ENCODE measurements at regions not wholly inside any gene's neighbourhood (a gene's known extent, or its start where the extent isn't known, plus 50 kb on each side); places are given as distances from the start of the nearest gene placed in this dataset.
"Not testable (repeated sequence)": the region's sequence is repeated elsewhere in the genome, so short reads cannot be mapped to it uniquely, and the experiment has no call there.

DNA sequence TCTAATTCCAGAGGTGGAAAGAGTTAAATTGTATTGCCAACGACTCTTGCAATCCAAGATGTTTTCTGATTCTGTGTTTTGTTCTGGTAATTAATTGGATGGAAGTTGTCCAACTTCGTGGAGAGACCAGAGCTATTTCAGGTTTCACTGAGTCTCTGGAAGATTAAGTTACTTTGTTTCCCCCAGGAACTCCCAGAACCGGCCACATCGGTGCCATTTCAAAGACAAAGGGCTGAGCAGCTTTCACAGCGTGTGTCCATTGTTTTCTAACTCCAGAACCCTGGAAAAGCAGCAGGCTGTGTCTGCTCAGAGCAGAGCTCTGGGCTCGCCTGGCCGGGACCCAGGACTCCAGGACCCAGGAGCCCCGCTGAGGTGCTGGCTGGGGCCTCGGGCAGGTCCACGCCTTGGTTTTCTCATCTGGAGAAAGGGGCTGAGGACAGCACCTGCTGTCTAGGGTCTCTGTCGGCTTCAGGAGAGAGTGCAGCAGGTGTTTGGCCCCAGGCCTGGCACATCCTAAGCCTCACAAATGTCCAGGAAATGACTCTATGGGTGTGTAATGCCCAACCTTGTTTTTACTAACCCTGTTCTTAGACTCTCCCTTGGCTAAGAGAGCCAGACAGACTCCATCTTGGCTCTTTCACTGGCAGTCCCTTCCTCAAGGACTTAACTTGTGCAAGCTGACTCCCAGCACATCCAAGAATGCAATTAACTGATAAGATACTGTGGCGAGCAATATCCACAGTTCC lies 86.0 kb upstream of the SFSWAP start:
- not testable (repeated sequence) for DNase-seq

DNA sequence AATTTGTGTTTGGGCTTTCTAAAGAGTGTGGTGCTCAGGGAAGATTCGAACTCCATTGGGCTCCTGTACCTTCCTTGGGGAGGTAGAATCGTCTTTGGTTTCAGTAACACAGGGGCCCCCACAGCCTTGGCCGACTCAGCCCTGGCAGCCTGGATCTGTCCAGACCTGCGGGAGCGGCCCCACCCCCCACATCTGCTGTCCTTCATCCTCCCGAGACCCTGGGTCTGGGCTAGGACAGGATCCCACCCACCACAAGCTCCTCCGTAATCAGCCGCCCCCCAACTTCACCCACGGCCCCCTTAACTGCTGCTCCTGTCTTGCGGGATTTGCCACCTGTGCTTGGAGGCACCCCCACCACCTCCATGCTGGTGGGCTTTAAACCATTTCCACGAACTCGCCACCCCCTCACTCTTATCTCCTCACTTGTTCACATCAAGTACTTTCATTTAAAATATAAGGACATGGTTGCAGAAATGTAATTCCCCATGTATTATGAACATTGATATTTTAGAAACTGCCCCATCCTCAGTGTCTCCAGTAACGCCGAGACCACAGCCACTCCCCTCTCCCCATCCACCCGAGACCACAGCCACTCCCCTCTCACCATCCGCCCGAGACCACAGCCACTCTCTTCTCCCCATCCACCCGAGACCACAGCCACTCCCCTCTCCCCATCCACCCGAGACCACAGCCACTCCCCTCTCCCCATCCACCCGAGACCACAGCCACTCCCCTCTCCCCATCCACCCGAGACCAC lies 84.7 kb upstream of the SFSWAP start:
- not testable (repeated sequence) for DNase-seq

DNA sequence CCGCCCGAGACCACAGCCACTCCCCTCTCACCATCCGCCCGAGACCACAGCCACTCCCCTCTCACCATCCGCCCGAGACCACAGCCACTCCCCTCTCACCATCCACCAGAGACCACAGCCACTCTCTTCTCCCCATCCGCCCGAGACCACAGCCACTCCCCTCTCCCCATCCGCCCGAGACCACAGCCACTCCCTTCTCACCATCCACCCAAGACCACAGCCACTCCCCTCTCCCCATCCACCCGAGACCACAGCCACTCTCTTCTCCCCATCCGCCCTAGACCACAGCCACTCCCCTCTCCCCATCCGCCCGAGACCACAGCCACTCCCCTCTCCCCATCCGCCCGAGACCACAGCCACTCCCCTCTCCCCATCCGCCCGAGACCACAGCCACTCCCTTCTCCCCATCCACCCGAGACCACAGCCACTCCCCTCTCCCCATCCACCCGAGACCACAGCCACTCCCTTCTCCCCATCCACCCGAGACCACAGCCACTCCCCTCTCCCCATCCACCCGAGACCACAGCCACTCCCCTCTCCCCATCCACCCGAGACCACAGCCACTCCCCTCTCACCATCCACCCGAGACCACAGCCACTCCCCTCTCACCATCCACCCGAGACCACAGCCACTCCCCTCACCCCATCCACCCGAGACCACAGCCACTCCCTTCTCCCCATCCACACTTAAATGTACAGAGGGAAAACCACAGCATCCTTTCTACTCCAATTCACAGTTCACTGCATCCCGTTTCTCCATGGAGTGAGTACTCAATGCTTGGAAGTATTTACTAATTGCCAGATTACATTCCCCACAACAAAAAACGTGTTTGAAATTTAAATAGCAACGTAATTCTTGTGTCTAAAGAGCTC lies 83.5 kb upstream of the SFSWAP start:
- DNase-seq = not testable (repeated sequence)

DNA sequence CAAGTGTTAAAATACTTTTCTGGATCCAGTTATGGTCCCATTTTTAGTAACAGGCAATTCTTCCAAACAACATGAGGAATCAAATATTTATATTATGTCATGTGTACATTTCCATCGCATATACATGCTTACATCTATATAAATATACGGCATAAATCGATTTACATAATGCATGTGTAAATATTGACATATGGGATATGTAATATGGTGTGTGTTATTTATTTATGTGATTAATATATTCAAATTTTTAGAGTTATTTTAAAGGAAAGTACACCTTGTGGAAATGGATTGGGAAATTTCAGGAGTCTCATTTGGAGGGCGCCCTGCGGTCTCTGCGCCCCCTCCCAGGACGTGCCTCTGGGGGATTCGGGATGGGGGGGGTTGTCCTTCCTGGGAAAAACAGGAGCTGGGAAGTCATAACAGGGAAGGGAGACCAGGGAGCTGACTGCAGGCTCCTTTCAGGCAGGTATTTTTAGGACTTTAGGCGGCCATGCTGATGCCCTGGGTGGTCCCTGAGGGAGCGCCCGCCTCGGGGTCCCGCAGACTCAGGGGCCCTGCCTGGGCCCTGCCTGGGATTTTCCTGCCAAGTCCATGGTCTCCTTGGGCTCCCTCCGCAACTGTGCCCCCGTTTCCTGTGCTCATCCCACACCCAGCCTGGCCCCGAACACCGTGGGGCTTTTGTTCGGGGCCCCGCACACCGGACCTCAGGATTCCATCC lies 82.7 kb upstream of the SFSWAP start:
- DNase-seq = no peak

DNA sequence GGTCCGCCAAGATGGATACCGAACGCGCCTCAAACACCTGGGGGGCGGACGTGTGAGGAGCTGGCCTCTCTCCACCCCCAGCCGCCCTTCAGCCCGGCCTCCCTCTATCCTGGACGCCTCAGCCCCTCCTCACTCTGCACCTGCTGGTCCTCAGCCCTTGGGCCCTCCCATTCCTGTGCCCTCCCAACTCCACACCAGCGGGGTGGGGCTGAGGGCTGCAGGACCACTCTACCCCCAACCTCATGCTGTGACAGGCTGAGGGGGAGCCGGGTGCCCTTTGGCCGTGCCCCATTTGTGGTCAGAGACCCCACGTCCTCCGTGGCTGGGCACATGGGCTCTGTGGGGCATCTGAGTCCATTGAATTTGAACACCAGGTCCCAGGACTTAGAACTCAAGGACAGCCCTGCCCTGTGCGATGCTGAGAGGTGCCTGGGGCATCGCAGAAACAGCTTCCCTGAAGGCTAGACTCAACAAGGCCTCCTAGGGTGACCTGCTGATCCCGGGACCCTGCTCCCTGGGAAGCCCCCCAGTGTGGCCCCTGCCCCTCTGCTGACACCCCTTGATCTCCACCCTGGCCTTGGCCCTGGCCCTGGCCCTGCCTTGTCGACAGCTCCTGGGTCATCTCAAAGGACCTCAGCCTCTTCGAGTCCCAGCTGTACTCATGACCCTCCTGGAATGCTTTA lies 82.0 kb upstream of the SFSWAP start:
- no peak for DNase-seq

DNA sequence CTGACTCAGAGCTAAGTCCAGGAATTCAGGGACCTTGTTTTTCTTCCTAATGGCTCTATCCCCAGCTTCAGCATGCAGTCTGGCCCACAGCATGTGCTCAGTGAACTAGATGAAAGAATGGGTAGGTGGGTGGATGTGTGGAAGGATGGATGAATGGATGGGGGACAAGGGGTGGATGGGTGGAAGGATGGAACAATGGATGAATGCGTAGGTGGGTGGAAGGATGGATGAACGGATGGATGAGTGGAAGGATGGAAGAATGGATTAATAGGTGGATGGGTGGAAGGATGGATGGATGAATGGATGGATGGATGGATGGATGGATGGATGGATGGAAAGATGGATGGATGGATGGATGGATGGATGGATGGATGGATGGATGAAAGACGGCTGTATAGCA lies 79.7 kb upstream of the SFSWAP start:
- DNase-seq = no peak

DNA sequence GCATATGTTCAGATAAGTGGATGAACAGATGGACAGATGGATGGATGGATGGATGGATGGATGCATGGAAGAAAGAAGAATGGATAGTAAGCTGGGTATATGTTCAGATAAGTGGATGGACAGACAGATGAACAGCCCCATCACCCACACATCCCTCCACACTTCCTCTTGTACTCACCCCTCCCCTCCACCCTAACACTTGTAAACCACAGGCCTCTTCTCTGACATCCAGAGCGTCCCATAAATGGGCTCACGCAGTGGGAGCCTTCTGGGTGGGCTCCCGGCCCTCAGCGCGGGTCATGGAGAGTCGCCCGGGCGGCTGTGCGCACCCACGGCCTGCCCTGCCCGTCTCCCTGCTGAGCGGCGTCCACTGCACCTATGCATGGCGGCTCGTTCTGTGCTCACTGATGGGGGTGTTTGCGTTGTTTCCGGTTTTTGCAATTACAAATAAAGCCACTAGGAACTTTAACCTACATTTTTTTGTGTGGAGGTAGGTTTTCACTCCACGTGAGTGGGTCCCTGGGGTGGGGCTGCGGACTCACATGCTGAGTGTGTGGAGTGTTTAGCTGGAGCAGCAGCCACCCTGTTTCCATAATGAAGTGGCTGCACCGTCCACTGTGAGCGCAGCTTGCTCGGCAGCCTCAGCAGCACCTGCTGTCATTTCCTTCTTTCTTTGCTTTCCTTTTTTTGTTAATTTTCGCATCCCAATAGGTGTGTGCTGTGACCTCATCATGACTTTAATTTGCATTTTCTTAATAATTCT lies 78.8 kb upstream of the SFSWAP start:
- not testable (repeated sequence) for DNase-seq

DNA sequence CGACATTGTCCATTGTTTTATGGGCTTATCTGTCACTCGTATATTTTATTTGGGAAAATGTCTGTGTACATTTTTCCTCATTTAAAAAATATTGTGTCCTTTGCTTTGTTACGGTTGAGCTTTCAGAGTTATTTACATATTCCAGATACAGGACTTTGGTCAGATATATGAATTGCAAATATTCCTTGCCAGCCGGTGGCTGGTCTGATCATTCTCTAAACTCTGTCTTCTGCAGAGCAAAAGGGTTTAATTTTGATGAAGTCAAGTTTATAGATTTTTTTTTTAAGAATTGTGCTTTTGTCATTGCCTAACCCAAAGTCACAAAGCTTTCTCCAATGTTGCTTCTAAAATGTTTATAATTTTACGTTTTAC lies 78.3 kb upstream of the SFSWAP start:
- DNase-seq = not testable (repeated sequence)

DNA sequence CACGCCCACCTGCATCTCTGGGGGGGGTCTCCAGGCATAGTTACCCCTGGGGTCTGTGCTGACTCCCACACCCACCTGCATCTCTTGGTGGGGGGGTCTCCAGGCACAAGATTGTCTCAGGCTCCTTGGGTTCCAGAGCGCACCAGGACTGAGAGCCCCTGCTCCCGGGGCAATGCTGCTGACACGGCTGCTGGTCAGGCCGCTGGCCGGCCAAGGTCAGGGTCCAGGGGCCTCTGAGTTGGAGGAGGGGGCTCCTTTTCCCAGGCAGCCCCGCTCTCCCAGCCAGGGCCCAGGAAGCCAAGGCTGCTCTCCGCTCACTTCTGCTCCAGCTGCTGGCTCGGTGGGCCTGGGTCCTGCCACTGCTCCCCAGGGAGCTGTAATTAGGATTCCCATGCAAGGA lies 77.3 kb upstream of the SFSWAP start:
- DNase-seq = not testable (repeated sequence)

DNA sequence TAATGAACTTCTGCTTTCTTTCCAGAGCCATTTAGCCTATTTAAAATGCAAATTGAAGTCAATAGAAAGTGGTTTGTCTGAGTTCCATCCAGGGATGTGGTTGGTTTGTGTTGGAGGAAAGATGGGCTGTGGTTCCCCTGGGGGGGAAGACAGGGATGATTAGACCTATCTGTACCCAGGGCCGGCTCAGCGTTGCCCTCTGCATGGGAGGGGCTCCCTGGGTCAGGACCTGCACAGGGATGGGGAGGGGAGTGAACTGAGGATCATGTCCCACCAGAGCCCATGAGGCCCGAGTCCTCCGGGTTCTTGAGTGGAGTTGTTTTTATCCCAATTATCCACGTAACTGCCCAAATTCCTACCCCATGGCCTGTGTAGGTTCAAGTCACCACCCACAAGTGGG lies 76.9 kb upstream of the SFSWAP start:
- DNase-seq = no peak

DNA sequence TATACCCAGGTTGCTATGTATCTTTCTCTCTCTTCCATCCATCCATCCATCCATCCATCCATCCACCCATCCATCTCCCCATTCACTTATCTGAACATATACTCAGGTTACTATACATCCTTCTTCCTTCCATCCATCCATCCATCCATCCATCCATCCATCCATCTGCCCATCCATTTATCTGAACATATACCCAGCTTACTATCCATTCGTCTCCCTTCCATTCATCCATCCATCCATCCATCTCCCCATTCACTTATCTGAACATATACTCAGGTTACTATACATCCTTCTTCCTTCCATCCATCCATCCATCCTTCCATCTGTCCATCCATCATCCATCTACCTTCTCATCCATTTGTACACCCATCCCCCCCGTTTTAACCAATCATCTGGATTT lies 75.9 kb upstream of the SFSWAP start:
- not testable (repeated sequence) for DNase-seq

DNA sequence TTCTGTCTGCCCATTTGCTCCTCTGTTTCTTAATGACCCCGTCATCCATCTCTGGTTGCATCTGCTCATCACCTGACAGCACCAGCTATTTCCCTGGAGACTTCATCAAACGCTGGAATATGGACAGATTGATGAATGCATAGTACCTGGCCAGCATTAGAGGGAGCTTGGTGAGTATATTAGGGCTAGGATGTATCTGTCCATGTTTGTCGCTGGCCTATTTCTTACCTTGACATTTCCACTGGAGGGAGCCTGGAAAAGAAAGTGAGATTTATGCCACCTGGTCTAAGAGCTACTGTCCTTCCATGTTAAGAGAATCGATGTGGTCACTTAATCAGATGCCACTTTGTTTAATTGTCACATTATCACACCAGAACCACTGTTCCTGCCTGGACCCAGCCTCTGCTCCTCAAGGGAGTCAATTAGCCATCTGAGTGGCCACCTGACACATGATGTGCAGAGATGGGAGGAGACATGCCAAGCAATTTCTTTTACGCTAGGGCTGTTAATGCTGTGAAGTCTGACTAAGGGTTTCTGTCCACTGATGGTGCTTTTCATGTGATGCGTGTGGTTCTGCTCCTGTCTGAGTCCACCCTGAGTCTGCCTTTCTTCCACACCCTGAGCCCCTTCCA lies 75.3 kb upstream of the SFSWAP start:
- no peak for DNase-seq

DNA sequence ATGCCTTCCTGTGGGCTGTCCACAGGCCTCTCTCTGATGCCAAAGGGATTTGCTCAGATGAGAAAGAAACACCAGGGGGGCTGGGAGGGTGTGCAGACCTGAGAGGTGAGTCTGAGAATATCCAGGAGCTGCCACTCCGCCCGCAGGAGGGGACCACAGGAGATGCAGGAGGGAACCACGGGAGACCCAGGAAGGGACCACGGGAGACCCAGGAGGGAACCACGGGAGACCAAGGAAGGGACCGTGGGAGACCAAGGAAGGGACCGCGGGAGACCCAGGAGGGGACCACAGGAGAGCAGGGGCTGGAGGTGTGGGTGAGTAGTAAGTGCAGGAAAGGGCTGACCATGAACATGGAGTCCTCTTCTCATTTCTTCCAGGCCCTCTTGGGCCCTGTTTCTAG lies 74.6 kb upstream of the SFSWAP start:
- DNase-seq = no peak

DNA sequence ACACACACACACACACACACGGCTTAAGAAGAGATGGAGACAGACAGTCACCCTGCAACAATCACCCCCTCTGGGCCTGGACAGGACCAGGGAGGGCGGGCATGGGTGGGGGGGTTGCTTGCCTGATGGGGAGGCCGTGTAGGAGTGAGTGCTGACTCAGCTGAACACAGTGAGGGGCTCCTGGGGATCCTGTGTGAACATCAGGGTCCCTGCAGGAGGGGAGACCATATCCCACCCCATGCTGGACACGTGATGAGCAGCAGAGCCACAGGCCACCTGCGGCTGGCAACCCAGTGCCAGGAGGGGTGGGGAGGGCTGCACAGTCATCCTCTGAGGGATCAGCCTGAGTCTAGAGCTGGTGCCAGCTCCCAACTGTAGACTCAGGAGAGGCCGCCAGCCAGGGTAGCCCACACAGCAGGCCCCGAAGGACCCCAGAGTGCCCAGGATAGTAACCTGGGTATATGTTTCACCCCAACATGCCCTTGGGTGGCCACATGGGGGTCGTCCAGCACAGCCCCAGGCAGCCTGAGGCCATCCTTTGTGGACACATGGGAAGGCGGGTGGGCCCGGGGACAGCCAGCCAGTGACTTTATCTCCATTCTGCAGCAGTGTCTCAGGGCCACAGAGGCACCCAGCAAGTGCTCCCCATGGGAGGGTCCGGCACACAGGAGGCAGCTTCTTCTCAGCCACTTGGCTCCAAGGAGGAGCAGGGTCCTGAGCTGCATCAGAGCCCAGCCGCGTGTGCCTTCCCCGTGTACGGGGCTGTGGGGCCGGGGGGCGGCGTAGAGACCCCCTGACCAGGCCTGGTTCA lies 73.7 kb upstream of the SFSWAP start:
- DNase-seq = no peak

DNA sequence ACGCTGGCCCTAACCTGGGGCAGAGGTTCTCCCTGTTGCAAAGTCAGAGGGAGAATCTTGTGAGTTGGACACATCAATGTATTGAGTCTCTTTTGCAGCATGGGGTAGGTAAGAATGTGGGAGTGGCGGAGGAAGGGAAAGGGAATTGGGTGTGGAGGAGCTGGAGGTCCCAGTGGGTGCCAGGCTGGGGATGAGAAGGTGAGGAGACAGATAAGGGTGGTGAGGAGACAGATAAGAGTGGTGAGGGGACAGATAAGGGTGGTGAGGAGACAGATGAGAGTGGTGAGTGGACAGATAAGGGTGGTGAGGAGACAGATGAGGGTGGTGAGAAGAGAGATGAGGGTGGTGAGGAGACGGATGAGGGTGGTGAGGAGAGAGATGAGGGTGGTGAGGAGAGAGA lies 72.9 kb upstream of the SFSWAP start:
- no peak for DNase-seq

DNA sequence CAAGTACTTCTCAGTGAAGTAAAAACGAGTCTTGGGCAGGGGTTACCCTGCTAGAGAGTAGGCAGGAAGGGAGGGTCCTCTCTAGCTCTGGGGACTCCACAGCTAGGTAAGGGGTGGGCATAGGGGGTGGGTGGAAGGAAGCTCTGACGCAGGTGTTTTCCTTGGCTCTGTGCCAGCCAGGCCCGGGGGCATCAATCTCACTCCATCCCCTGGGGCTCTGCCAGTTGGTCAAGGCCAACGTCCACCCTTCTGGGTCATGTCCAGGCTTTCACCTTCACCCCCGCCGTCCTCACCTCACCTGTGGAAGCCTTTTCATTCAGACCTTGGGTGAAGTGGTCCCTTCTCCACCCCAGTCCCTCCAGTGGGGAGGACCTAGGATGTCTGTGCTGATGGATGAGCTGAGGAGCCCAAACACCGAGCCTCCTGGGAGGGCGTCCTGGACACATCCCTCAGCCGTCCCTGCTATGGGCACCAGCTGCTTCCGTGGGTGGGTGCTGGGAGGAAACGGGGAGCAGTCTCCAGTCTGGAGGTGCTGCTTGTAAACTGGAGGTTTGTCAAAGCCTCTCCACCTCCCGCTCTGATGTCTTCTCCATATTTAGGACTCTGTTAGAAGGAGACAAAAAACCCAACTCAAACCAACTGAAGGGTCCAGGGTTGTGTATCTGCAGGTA lies 71.5 kb upstream of the SFSWAP start:
- DNase-seq = no peak

DNA sequence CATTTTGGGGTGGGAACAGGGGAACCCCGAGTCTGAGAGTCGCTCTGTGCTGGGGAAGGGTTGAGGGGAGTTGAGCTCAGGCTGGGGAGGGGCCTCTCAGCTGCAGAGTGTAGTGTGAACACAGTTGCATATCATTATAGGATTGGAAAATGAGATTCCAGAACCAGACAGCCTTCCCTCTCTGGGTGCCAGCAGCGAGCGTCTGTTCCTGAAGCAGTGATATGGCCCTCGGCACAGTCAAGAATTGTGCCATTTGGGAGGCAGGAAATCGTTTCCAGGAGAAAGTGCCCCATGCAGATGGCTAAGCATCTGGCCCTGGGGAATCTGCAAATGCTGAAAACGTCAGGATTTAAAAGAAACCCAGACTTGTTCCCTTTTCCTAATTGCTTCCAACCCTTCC lies 70.4 kb upstream of the SFSWAP start:
- no peak for DNase-seq

DNA sequence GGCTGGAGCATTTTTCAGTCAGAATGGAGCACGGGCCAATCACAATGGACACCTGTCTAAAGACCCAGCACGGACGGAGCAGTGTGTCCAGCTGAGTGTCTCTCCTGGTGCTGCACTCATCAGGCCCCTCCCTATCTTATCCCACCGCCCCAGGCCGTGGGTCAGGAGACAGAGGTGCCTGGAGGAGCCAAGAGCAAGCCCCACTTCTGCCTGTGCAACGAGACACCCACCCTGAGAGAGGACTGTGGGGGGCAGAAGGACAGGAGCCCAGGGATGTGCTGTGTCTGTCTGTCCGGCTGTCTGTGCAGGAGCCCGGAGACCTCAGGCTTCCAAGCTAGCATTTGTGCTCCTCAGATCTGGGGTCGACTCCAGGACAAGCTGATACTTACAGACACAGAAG lies 69.6 kb upstream of the SFSWAP start:
- no peak for DNase-seq

DNA sequence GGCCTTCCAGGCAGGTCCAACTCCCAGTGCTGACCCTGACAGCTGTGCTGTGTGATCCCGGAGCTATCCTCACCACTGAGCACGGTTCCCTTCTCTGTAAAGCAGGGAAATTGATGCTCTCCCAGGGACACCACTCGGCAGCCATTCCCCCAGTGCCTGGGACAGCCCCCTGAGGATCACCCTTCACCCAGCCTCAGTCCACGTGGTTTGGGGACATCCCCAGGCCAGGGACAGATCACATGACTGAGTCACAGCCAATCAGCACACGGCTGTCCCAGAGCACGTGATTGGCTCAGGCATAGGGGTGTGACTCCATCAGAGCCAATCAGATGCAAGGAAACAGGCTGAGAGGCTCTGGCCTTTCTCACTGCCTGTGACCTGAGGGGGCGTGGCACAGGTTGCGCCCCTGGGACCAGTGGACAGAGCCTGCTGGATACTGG lies 68.8 kb upstream of the SFSWAP start:
- DNase-seq = no peak

DNA sequence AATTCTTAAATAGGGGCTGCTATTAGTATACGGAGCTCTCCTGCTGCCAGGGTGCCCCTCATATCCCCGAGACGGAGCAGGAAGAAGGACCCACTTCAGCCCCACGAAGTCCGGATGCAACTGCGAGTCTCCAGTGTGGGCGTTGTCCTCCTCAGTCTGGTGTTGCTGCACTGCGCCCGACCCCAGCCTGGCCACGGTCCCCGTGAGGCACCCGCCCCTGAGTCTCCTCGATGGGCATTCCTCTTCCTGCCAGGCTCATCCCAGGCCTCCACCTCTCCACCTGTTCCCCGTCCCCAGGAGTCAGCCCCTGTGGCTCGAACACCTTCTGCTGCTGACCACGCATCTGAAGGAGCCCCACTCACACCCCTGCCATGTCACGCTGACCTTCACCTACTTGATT lies 68.1 kb upstream of the SFSWAP start:
- DNase-seq = no peak
